Mesothelial cell of epicardium (in vitro differentiated cells): ENCODE measurements at regions not wholly inside any gene's neighbourhood (a gene's known extent, or its start where the extent isn't known, plus 50 kb on each side); places are given as distances from the start of the nearest gene placed in this dataset.

ENCODE experiments used
- DNase-seq, 2 experiments: peaks; one replicate each; pipeline ENCODE4 v3.0.0; 2021; ENCODE audit warnings: low spot score in 2 of 2; ENCODE audit not compliant: unreplicated experiment in 2 of 2
- H3K27ac Mint-ChIP-seq: 2 replicates; pipeline ENCODE4 v1.8.0; 2021; ENCODE audit warnings: mixed read lengths
- H3K27me3 Mint-ChIP-seq: 2 replicates; pipeline ENCODE4 v1.8.0; 2021; ENCODE audit warnings: low read depth, mixed read lengths
- H3K36me3 Mint-ChIP-seq: 2 replicates; pipeline ENCODE4 v1.8.0; 2021; ENCODE audit warnings: mixed read lengths
- H3K4me1 Mint-ChIP-seq: 2 replicates; pipeline ENCODE4 v1.8.0; 2021; ENCODE audit warnings: mixed read lengths
- H3K4me3 Mint-ChIP-seq: 2 replicates; pipeline ENCODE4 v1.8.0; 2021; ENCODE audit warnings: mild to moderate bottlenecking, moderate library complexity, mixed read lengths
- H3K9me3 Mint-ChIP-seq: 2 replicates; pipeline ENCODE4 v1.8.0; 2021; ENCODE audit warnings: mixed read lengths
- CTCF ChIP-seq: fragments of 200-600 bp; sonication (generic); IDR thresholded peaks from one replicate; pipeline ENCODE4 v1.5.0; 2021; ENCODE audit warnings: antibody characterized with exemption; ENCODE audit not compliant: unreplicated experiment

GRCh38 chr4:181258569-181258968 lies 984.6 kb upstream of the TENM3 start:
- Mint-ChIP-seq H3K9me3 (no peaks in the 10 kb centered on the region), H3K27me3 (no peaks in the 10 kb centered on the region), H3K27ac (no peak overlapping the region), H3K4me1 (peaks cover 7% of the 10 kb centered on the region), H3K36me3 (no peaks in the 10 kb centered on the region), H3K4me3 (no peak overlapping the region)
- no peak for TF ChIP-seq CTCF
- no peak for DNase-seq

- H3K27ac Mint-ChIP-seq, result no peak overlapping the region
- no peak for TF ChIP-seq CTCF
- H3K9me3 Mint-ChIP-seq, result no peaks in the 10 kb centered on the region
- H3K4me3 Mint-ChIP-seq, result no peak overlapping the region
- H3K4me1 Mint-ChIP-seq, result peaks cover 7% of the 10 kb centered on the region
- no peak for DNase-seq
- no peaks in the 10 kb centered on the region for H3K27me3 Mint-ChIP-seq
- H3K36me3 Mint-ChIP-seq, result no peaks in the 10 kb centered on the region
These were observed 984.0 kb upstream of the TENM3 start for GRCh38 chr4:181259081-181259709.

- Mint-ChIP-seq H3K4me1 (peaks cover 16% of the 10 kb centered on the region), H3K4me3 (no peak overlapping the region), H3K27me3 (no peaks in the 10 kb centered on the region), H3K36me3 (no peaks in the 10 kb centered on the region), H3K27ac (no peak overlapping the region), H3K9me3 (no peaks in the 10 kb centered on the region)
- no peak for TF ChIP-seq CTCF
- DNase-seq, result no peak
These were observed 981.9 kb upstream of the TENM3 start for GRCh38 chr4:181261279-181261678.

- Mint-ChIP-seq H3K27ac (no peak overlapping the region), H3K36me3 (no peaks in the 10 kb centered on the region), H3K4me1 (peaks cover 14% of the 10 kb centered on the region), H3K4me3 (no peak overlapping the region), H3K27me3 (no peaks in the 10 kb centered on the region), H3K9me3 (no peaks in the 10 kb centered on the region)
- DNase-seq, result no peak
- TF ChIP-seq CTCF, result no peak
These were observed 978.3 kb upstream of the TENM3 start for GRCh38 chr4:181264893-181265292.

DNA sequence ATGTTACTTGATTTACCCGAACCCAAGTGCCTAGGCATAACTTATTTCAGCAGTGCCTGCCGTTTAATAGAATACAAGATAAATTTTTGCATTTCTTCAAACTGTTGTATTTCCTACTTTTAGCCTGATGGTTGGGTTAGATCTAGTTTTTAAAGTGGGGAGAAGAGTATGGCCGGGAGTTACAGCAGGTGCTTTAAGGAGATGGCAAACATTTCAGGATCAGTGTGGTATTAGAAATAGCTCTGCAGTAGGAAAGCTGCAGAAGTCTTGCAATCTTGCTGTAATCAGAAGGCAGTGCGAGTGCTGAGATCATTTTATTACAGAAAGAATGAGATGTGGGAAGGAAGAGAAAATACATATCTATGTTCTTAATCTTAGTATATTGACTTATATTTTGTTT lies 977.8 kb upstream of the TENM3 start:
- Mint-ChIP-seq H3K4me3 (no peak overlapping the region), H3K4me1 (peaks cover 14% of the 10 kb centered on the region), H3K27ac (no peak overlapping the region), H3K9me3 (no peaks in the 10 kb centered on the region), H3K27me3 (no peaks in the 10 kb centered on the region), H3K36me3 (no peaks in the 10 kb centered on the region)
- DNase-seq, result no peak
- no peak for TF ChIP-seq CTCF
